EH (cell line): ENCODE measurements at regions not wholly inside any gene's neighbourhood (a gene's known extent, or its start where the extent isn't known, plus 50 kb on each side); places are given as distances from the start of the nearest gene placed in this dataset.

Source experiments
- DNase-seq: peaks from one replicate; pipeline ENCODE4 v3.0.0-alpha.2; 2015; ENCODE audit warnings: low read depth

- DNase-seq: no peak
These were observed 300.4 kb upstream of the ZP4 start for GRCh38 chr1:238191170-238191569.

- DNase-seq: no peak
These were observed 296.8 kb upstream of the ZP4 start for GRCh38 chr1:238187575-238187949.

- no peak for DNase-seq
These were observed 296.3 kb upstream of the ZP4 start for GRCh38 chr1:238186887-238187574.

GRCh38 chr1:238177960-238178645 lies 287.4 kb upstream of the ZP4 start:
- no peak for DNase-seq

- DNase-seq: no peak
These were observed 286.6 kb upstream of the ZP4 start for GRCh38 chr1:238177351-238177750.

- DNase-seq: no peak
These were observed 285.7 kb upstream of the ZP4 start for GRCh38 chr1:238176441-238176840.

- DNase-seq: no peak
These were observed 281.3 kb upstream of the ZP4 start for GRCh38 chr1:238171985-238172384.

- no peak for DNase-seq
These were observed 271.2 kb upstream of the ZP4 start for GRCh38 chr1:238161955-238162354.

- no peak for DNase-seq
These were observed 263.2 kb upstream of the ZP4 start for GRCh38 chr1:238153939-238154338.

GRCh38 chr1:238153253-238153652 lies 262.5 kb upstream of the ZP4 start:
- no peak for DNase-seq

- DNase-seq: no peak
These were observed 261.4 kb upstream of the ZP4 start for GRCh38 chr1:238152119-238152518.

- no peak for DNase-seq
These were observed 252.3 kb upstream of the ZP4 start for GRCh38 chr1:238143038-238143437.

GRCh38 chr1:238141353-238141752 lies 250.6 kb upstream of the ZP4 start:
- DNase-seq: no peak

- no peak for DNase-seq
These were observed 249.0 kb upstream of the ZP4 start for GRCh38 chr1:238139713-238140112.

- no peak for DNase-seq
These were observed 247.4 kb upstream of the ZP4 start for GRCh38 chr1:238138059-238138626.

- no peak for DNase-seq
These were observed 245.3 kb upstream of the ZP4 start for GRCh38 chr1:238135708-238136664.

- DNase-seq: no peak
These were observed 239.0 kb upstream of the ZP4 start for GRCh38 chr1:238129677-238130076.

GRCh38 chr1:238123201-238123600 lies 232.5 kb upstream of the ZP4 start:
- DNase-seq: no peak

GRCh38 chr1:238119861-238120260 lies 229.1 kb upstream of the ZP4 start:
- no peak for DNase-seq

- no peak for DNase-seq
These were observed 228.3 kb upstream of the ZP4 start for GRCh38 chr1:238119060-238119459.

GRCh38 chr1:238115852-238116251 lies 225.1 kb upstream of the ZP4 start:
- no peak for DNase-seq

- DNase-seq: no peak
These were observed 222.4 kb upstream of the ZP4 start for GRCh38 chr1:238112952-238113621.
